HCT116 (cell line): ENCODE measurements at regions not wholly inside any gene's neighbourhood (a gene's known extent, or its start where the extent isn't known, plus 50 kb on each side); places are given as distances from the start of the nearest gene placed in this dataset.

Experiments used
- CEBPB ChIP-seq: IDR thresholded peaks from 2 replicates; pipeline ENCODE4 v1.6.1; 2012; ENCODE audit warnings: low read depth
- EZH2 ChIP-seq: fragments of 200-600 bp; sonication (generic); IDR thresholded peaks from 2 replicates; pipeline ENCODE4 v1.6.1; 2017; ENCODE audit warnings: antibody characterized with exemption, mixed run types
- EZH2phosphoT487 ChIP-seq: fragments of 200-600 bp; IDR thresholded peaks from 2 replicates; pipeline ENCODE4 v1.6.1; 2018; ENCODE audit warnings: antibody characterized with exemption, borderline replicate concordance
- JUND ChIP-seq: IDR thresholded peaks from 2 replicates; pipeline ENCODE4 v1.6.1; 2012
- POLR2A ChIP-seq: IDR thresholded peaks from 2 replicates; pipeline ENCODE4 v1.7.0; 2011; ENCODE audit warnings: borderline replicate concordance; ENCODE audit not compliant: insufficient read depth, insufficient read length; ENCODE audit errors: extremely low read depth
- POLR2AphosphoS5 ChIP-seq: IDR thresholded peaks from 2 replicates; pipeline ENCODE4 v1.6.1; 2011; ENCODE audit warnings: mild to moderate bottlenecking, low read depth, low read length, moderate library complexity
- RAD21 ChIP-seq: IDR thresholded peaks from 2 replicates; pipeline ENCODE4 v1.6.1; 2012; ENCODE audit warnings: low read depth, mild to moderate bottlenecking
- SIN3A ChIP-seq: IDR thresholded peaks from 2 replicates; pipeline ENCODE4 v1.6.1; 2012; ENCODE audit warnings: low read depth
- TCF7L2 ChIP-seq: IDR thresholded peaks from 2 replicates; pipeline ENCODE4 v1.7.0; 2011; ENCODE audit warnings: borderline replicate concordance, inconsistent platforms; ENCODE audit not compliant: insufficient read depth, insufficient read length; ENCODE audit errors: extremely low read depth
- YY1 ChIP-seq: IDR thresholded peaks from 2 replicates; pipeline ENCODE4 v1.6.1; 2011; ENCODE audit warnings: low read length, low read depth, moderate library complexity, mild to moderate bottlenecking; ENCODE audit not compliant: insufficient replicate concordance; ENCODE audit errors: extremely low read depth
- TF ChIP-seq, protein P1 (sequence below), 3 experiments: fragments of 200-600 bp in 1 of 3; sonication (generic) in 1 of 3; IDR thresholded peaks in 2 of 3; conservative IDR thresholded peaks in 1 of 3; 2 replicates each; pipeline ENCODE4 v1.5.1; 2012 to 2017; ENCODE audit warnings: low read depth in 2 of 3, low read length in 2 of 3, antibody characterized with exemption in 1 of 3, borderline replicate concordance in 1 of 3, control low read depth in 1 of 3, mild to moderate bottlenecking in 1 of 3, mixed read lengths in 1 of 3, mixed run types in 1 of 3, moderate library complexity in 1 of 3; ENCODE audit not compliant: insufficient read depth in 1 of 3
- TF ChIP-seq, protein P2 (sequence below): IDR thresholded peaks from 2 replicates; pipeline ENCODE4 v1.6.1; 2012; ENCODE audit warnings: low read depth
- TF ChIP-seq, protein P3 (sequence below): IDR thresholded peaks from 2 replicates; pipeline ENCODE4 v1.6.1; 2012

DNA sequence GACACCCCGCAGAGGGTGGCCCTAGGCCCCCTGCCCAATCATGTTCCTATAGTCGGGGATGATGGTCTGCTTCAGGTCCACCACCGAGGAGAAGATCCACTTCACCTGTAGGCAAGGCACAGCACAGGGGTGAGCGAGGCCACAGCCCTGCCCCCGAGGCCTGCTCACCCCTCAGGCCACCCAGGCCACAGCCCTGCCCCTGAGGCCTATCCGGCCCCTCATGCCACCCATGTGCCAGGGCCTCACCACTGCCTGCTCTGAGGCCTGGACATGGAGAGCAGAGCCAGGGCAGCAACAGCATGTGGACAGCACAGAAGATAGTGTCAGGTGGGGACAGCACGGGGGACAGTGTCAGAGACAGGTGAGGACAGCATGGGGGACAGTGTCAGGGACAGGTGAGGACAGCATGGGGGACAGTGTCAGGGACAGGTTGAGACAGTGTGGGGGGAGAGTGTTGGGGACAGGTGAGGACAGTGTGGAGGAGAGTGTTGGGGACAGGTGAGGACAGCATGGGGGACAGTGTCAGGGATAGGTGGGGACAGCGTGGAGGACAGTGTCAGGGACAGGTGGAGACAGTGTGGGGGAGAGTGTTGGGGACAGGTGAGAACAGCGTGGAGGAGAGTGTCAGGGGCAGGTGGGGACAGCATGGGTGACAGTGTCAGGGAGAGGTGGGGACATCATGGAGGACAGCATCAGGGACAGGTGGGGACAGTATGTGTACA lies 239.7 kb downstream of the TMEM121 start:
- TF ChIP-seq, protein P1, sequence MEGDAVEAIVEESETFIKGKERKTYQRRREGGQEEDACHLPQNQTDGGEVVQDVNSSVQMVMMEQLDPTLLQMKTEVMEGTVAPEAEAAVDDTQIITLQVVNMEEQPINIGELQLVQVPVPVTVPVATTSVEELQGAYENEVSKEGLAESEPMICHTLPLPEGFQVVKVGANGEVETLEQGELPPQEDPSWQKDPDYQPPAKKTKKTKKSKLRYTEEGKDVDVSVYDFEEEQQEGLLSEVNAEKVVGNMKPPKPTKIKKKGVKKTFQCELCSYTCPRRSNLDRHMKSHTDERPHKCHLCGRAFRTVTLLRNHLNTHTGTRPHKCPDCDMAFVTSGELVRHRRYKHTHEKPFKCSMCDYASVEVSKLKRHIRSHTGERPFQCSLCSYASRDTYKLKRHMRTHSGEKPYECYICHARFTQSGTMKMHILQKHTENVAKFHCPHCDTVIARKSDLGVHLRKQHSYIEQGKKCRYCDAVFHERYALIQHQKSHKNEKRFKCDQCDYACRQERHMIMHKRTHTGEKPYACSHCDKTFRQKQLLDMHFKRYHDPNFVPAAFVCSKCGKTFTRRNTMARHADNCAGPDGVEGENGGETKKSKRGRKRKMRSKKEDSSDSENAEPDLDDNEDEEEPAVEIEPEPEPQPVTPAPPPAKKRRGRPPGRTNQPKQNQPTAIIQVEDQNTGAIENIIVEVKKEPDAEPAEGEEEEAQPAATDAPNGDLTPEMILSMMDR (IDR thresholded peaks at IDR 0.05 in 2 of 3, conservative IDR thresholded peaks at IDR 0.05 in 1 of 3; ENCODE audit: borderline replicate concordance in 1 of 3, insufficient read depth in 1 of 3, low read depth in 2 of 3, low read length in 2 of 3), result no peak
- TF ChIP-seq EZH2phosphoT487 (no peak), RAD21 (no peak), SIN3A (no peak), EZH2 (no peak), YY1 (no peak), JUND (no peak), TCF7L2 (no peak), POLR2A (no peak), POLR2AphosphoS5 (no peak), CEBPB (no peak)
- TF ChIP-seq, protein P2, sequence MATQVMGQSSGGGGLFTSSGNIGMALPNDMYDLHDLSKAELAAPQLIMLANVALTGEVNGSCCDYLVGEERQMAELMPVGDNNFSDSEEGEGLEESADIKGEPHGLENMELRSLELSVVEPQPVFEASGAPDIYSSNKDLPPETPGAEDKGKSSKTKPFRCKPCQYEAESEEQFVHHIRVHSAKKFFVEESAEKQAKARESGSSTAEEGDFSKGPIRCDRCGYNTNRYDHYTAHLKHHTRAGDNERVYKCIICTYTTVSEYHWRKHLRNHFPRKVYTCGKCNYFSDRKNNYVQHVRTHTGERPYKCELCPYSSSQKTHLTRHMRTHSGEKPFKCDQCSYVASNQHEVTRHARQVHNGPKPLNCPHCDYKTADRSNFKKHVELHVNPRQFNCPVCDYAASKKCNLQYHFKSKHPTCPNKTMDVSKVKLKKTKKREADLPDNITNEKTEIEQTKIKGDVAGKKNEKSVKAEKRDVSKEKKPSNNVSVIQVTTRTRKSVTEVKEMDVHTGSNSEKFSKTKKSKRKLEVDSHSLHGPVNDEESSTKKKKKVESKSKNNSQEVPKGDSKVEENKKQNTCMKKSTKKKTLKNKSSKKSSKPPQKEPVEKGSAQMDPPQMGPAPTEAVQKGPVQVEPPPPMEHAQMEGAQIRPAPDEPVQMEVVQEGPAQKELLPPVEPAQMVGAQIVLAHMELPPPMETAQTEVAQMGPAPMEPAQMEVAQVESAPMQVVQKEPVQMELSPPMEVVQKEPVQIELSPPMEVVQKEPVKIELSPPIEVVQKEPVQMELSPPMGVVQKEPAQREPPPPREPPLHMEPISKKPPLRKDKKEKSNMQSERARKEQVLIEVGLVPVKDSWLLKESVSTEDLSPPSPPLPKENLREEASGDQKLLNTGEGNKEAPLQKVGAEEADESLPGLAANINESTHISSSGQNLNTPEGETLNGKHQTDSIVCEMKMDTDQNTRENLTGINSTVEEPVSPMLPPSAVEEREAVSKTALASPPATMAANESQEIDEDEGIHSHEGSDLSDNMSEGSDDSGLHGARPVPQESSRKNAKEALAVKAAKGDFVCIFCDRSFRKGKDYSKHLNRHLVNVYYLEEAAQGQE, result no peak
- TF ChIP-seq, protein P3, sequence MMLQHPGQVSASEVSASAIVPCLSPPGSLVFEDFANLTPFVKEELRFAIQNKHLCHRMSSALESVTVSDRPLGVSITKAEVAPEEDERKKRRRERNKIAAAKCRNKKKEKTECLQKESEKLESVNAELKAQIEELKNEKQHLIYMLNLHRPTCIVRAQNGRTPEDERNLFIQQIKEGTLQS, result no peak
